ENCODE measurements at regions not wholly inside any gene's neighbourhood (a gene's known extent, or its start where the extent isn't known, plus 50 kb on each side); places are given as distances from the start of the nearest gene placed in this dataset.
"Not testable (repeated sequence)": the region's sequence is repeated elsewhere in the genome, so short reads cannot be mapped to it uniquely, and the experiment has no call there.

- in situ Hi-C loops (cut with MboI; ENCODE audit: low sequenced_read_pairs), result no loop called here
Measured at GRCh38 chr5:116785106-116785505, 210.5 kb upstream of the SEMA6A start.

GRCh38 chr5:116779846-116780245 is 205.2 kb upstream of the SEMA6A start:
- in situ Hi-C loops (cut with MboI; ENCODE audit: low sequenced_read_pairs), result no loop called here

- in situ Hi-C loops (cut with MboI; ENCODE audit: low sequenced_read_pairs), result no loop called here
Measured at GRCh38 chr5:116778651-116779280, 204.1 kb upstream of the SEMA6A start.

GRCh38 chr5:116778032-116778431 is 203.4 kb upstream of the SEMA6A start:
- in situ Hi-C loops (cut with MboI; ENCODE audit: low sequenced_read_pairs), result no loop called here

- in situ Hi-C loops (cut with MboI; ENCODE audit: low sequenced_read_pairs), result no loop called here
Measured at GRCh38 chr5:116773926-116774325, 199.3 kb upstream of the SEMA6A start.

- in situ Hi-C loops (cut with MboI; ENCODE audit: low sequenced_read_pairs), result no loop called here
Measured at GRCh38 chr5:116772806-116773205, 198.2 kb upstream of the SEMA6A start.

GRCh38 chr5:116772152-116772501 is 197.5 kb upstream of the SEMA6A start:
- in situ Hi-C loops (cut with MboI; ENCODE audit: low sequenced_read_pairs), result no loop called here

- in situ Hi-C loops (cut with MboI; ENCODE audit: low sequenced_read_pairs), result no loop called here
Measured at GRCh38 chr5:116771466-116772151, 197.0 kb upstream of the SEMA6A start.

- in situ Hi-C loops (cut with MboI; ENCODE audit: low sequenced_read_pairs), result not testable (repeated sequence)
Measured at GRCh38 chr5:116769953-116770352, 195.3 kb upstream of the SEMA6A start.

- in situ Hi-C loops (cut with MboI; ENCODE audit: low sequenced_read_pairs), result no loop called here
Measured at GRCh38 chr5:116769470-116769869, 194.8 kb upstream of the SEMA6A start.

- in situ Hi-C loops (cut with MboI; ENCODE audit: low sequenced_read_pairs), result no loop called here
Measured at GRCh38 chr5:116766470-116766947, 191.9 kb upstream of the SEMA6A start.

- in situ Hi-C loops (cut with MboI; ENCODE audit: low sequenced_read_pairs), result no loop called here
Measured at GRCh38 chr5:116765441-116765840, 190.8 kb upstream of the SEMA6A start.

GRCh38 chr5:116764941-116765340 is 190.3 kb upstream of the SEMA6A start:
- in situ Hi-C loops (cut with MboI; ENCODE audit: low sequenced_read_pairs), result no loop called here

- in situ Hi-C loops (cut with MboI; ENCODE audit: low sequenced_read_pairs), result no loop called here
Measured at GRCh38 chr5:116763987-116764866, 189.6 kb upstream of the SEMA6A start.

- in situ Hi-C loops (cut with MboI; ENCODE audit: low sequenced_read_pairs), result no loop called here
Measured at GRCh38 chr5:116759860-116760640, 185.4 kb upstream of the SEMA6A start.

- in situ Hi-C loops (cut with MboI; ENCODE audit: low sequenced_read_pairs), result no loop called here
Measured at GRCh38 chr5:116757326-116757725, 182.7 kb upstream of the SEMA6A start.

GRCh38 chr5:116756531-116756930 is 181.9 kb upstream of the SEMA6A start:
- in situ Hi-C loops (cut with MboI; ENCODE audit: low sequenced_read_pairs), result no loop called here

GRCh38 chr5:116754556-116754955 is 179.9 kb upstream of the SEMA6A start:
- in situ Hi-C loops (cut with MboI; ENCODE audit: low sequenced_read_pairs), result no loop called here

GRCh38 chr5:116751684-116752083 is 177.1 kb upstream of the SEMA6A start:
- in situ Hi-C loops (cut with MboI; ENCODE audit: low sequenced_read_pairs), result no loop called here

GRCh38 chr5:116750631-116751580 is 176.3 kb upstream of the SEMA6A start:
- in situ Hi-C loops (cut with MboI; ENCODE audit: low sequenced_read_pairs), result no loop called here
